ENCODE measurements at regions not wholly inside any gene's neighbourhood (a gene's known extent, or its start where the extent isn't known, plus 50 kb on each side); places are given as distances from the start of the nearest gene placed in this dataset.
A peak's percentile ranks its signal among the peaks of the same experiment; 100 is the strongest.

- H3K4me3 ChIP-seq (ENCODE audit: severe bottlenecking): no peak overlapping the region
- DNase-seq (ENCODE audit: low spot score) (no peak), ATAC-seq (ENCODE audit: low read depth) (peak; percentile 83)
- H3K36me3 ChIP-seq (ENCODE audit: low read depth): no peaks in the 10 kb centered on the region
- peak overlapping the region; percentile 76 for H3K27ac ChIP-seq (ENCODE audit: poor library complexity, severe bottlenecking)
- TF ChIP-seq CTCF (IDR thresholded peaks at IDR 0.05; ENCODE audit: poor library complexity, severe bottlenecking): no peak
- no peaks in the 10 kb centered on the region for H3K27me3 ChIP-seq (ENCODE audit: insufficient read depth, poor library complexity, severe bottlenecking)
- peaks cover 40% of the 10 kb centered on the region for H3K4me1 ChIP-seq (ENCODE audit: insufficient read depth, poor library complexity, severe bottlenecking)
- no peaks in the 10 kb centered on the region for H3K9me3 ChIP-seq (ENCODE audit: severe bottlenecking)
Measured at GRCh38 chr1:173424782-173425407, 52.2 kb upstream of the PRDX6 start.

- no peak overlapping the region for H3K4me3 ChIP-seq (ENCODE audit: severe bottlenecking)
- H3K4me1 ChIP-seq (ENCODE audit: insufficient read depth, poor library complexity, severe bottlenecking): peaks cover 43% of the 10 kb centered on the region
- no peak for DNase-seq (ENCODE audit: low spot score)
- no peaks in the 10 kb centered on the region for H3K36me3 ChIP-seq (ENCODE audit: low read depth)
- no peaks in the 10 kb centered on the region for H3K9me3 ChIP-seq (ENCODE audit: severe bottlenecking)
- no peaks in the 10 kb centered on the region for H3K27me3 ChIP-seq (ENCODE audit: insufficient read depth, poor library complexity, severe bottlenecking)
- peak overlapping the region; percentile 76 for H3K27ac ChIP-seq (ENCODE audit: poor library complexity, severe bottlenecking)
- ATAC-seq (ENCODE audit: low read depth): no peak; the same call in 2 of the 3 replicates
- no peak for TF ChIP-seq CTCF (IDR thresholded peaks at IDR 0.05; ENCODE audit: poor library complexity, severe bottlenecking)
Measured at GRCh38 chr1:173426057-173426456, 51.1 kb upstream of the PRDX6 start.

GRCh38 chr1:173427146-173428054 lies 49.7 kb upstream of the PRDX6 start:
- DNase-seq (ENCODE audit: low spot score): no peak
- no peak overlapping the region for H3K27ac ChIP-seq (ENCODE audit: poor library complexity, severe bottlenecking)
- ATAC-seq (ENCODE audit: low read depth): no peak
- H3K9me3 ChIP-seq (ENCODE audit: severe bottlenecking): no peaks in the 10 kb centered on the region
- no peaks in the 10 kb centered on the region for H3K27me3 ChIP-seq (ENCODE audit: insufficient read depth, poor library complexity, severe bottlenecking)
- no peaks in the 10 kb centered on the region for H3K36me3 ChIP-seq (ENCODE audit: low read depth)
- peaks cover 43% of the 10 kb centered on the region for H3K4me1 ChIP-seq (ENCODE audit: insufficient read depth, poor library complexity, severe bottlenecking)
- no peak overlapping the region for H3K4me3 ChIP-seq (ENCODE audit: severe bottlenecking)
- no peak for TF ChIP-seq CTCF (IDR thresholded peaks at IDR 0.05; ENCODE audit: poor library complexity, severe bottlenecking)
